ENCODE measurements at regions not wholly inside any gene's neighbourhood (a gene's known extent, or its start where the extent isn't known, plus 50 kb on each side); places are given as distances from the start of the nearest gene placed in this dataset.
A peak's percentile ranks its signal among the peaks of the same experiment; 100 is the strongest.

GRCh38 chr1:57839526-57839925 lies 415.7 kb upstream of the DAB1 start:
- no peaks in the 10 kb centered on the region for H3K9me3 ChIP-seq (ENCODE audit: control insufficient read depth, insufficient read depth, low read depth, low read length)
- no peak overlapping the region for H3K4me2 ChIP-seq (ENCODE audit: extremely low read depth, insufficient read depth, low read length)
- no peaks in the 10 kb centered on the region for H3K4me1 ChIP-seq (ENCODE audit: control insufficient read depth, extremely low read depth, insufficient read depth, low read length)
- no peaks in the 10 kb centered on the region for H3K36me3 ChIP-seq (ENCODE audit: control insufficient read depth, insufficient read depth, low read length)
- no peak overlapping the region for H3K9ac ChIP-seq (ENCODE audit: insufficient read depth, low read length)
- H4K20me1 ChIP-seq (ENCODE audit: control insufficient read depth, extremely low read depth, insufficient read depth, low read length): no peaks in the 10 kb centered on the region
- no peak overlapping the region for H3K4me3 ChIP-seq (replicated peaks in 1 of 4; ENCODE audit: control extremely low read depth in 1 of 4, insufficient read depth in 1 of 4, low read depth in 3 of 4, low read length in 4 of 4)
- H2AFZ ChIP-seq (ENCODE audit: low read length): no peak overlapping the region
- H3K27me3 ChIP-seq (ENCODE audit: control insufficient read depth, insufficient read depth, low read length): no peaks in the 10 kb centered on the region
- H3K27ac ChIP-seq (ENCODE audit: insufficient read depth, low read length): no peak overlapping the region
- no peaks in the 10 kb centered on the region for H3K79me2 ChIP-seq (ENCODE audit: control insufficient read depth, insufficient read depth, low read length)
- TF ChIP-seq EZH2 (IDR thresholded peaks at IDR 0.05; ENCODE audit: low read length, missing control alignments) (no peak), CTCF (conservative IDR thresholded peaks at IDR 0.05 in 1 of 2, IDR thresholded peaks at IDR 0.05 in 1 of 2; ENCODE audit: low read depth in 1 of 2, low read length in 2 of 2) (no peak)
- DNase-seq (ENCODE audit: low read depth in 2 of 2): no peak

GRCh38 chr1:57839067-57839466 lies 415.2 kb upstream of the DAB1 start:
- H2AFZ ChIP-seq (ENCODE audit: low read length): no peak overlapping the region
- peak; percentile 70 to 77 for DNase-seq (ENCODE audit: low read depth in 2 of 2)
- H3K4me1 ChIP-seq (ENCODE audit: control insufficient read depth, extremely low read depth, insufficient read depth, low read length): no peaks in the 10 kb centered on the region
- H3K9me3 ChIP-seq (ENCODE audit: control insufficient read depth, insufficient read depth, low read depth, low read length): no peaks in the 10 kb centered on the region
- no peak overlapping the region for H3K4me3 ChIP-seq (replicated peaks in 1 of 4; ENCODE audit: control extremely low read depth in 1 of 4, insufficient read depth in 1 of 4, low read depth in 3 of 4, low read length in 4 of 4)
- H3K36me3 ChIP-seq (ENCODE audit: control insufficient read depth, insufficient read depth, low read length): no peaks in the 10 kb centered on the region
- no peak overlapping the region for H3K27ac ChIP-seq (ENCODE audit: insufficient read depth, low read length)
- no peak overlapping the region for H3K9ac ChIP-seq (ENCODE audit: insufficient read depth, low read length)
- no peak for TF ChIP-seq CTCF (conservative IDR thresholded peaks at IDR 0.05 in 1 of 2, IDR thresholded peaks at IDR 0.05 in 1 of 2; ENCODE audit: low read depth in 1 of 2, low read length in 2 of 2)
- H4K20me1 ChIP-seq (ENCODE audit: control insufficient read depth, extremely low read depth, insufficient read depth, low read length): no peaks in the 10 kb centered on the region
- no peaks in the 10 kb centered on the region for H3K79me2 ChIP-seq (ENCODE audit: control insufficient read depth, insufficient read depth, low read length)
- H3K4me2 ChIP-seq (ENCODE audit: extremely low read depth, insufficient read depth, low read length): no peak overlapping the region
- H3K27me3 ChIP-seq (ENCODE audit: control insufficient read depth, insufficient read depth, low read length): no peaks in the 10 kb centered on the region

- Histone ChIP-seq H3K79me2 (ENCODE audit: control insufficient read depth, insufficient read depth, low read length) (no peaks in the 10 kb centered on the region), H3K9ac (ENCODE audit: insufficient read depth, low read length) (no peak overlapping the region), H2AFZ (ENCODE audit: low read length) (no peak overlapping the region), H4K20me1 (ENCODE audit: control insufficient read depth, extremely low read depth, insufficient read depth, low read length) (no peaks in the 10 kb centered on the region), H3K27me3 (ENCODE audit: control insufficient read depth, insufficient read depth, low read length) (no peaks in the 10 kb centered on the region), H3K4me2 (ENCODE audit: extremely low read depth, insufficient read depth, low read length) (no peak overlapping the region), H3K36me3 (ENCODE audit: control insufficient read depth, insufficient read depth, low read length) (no peaks in the 10 kb centered on the region), H3K4me3 (replicated peaks in 1 of 4; ENCODE audit: control extremely low read depth in 1 of 4, insufficient read depth in 1 of 4, low read depth in 3 of 4, low read length in 4 of 4) (no peak overlapping the region), H3K9me3 (ENCODE audit: control insufficient read depth, insufficient read depth, low read depth, low read length) (no peaks in the 10 kb centered on the region), H3K27ac (ENCODE audit: insufficient read depth, low read length) (no peak overlapping the region), H3K4me1 (ENCODE audit: control insufficient read depth, extremely low read depth, insufficient read depth, low read length) (no peaks in the 10 kb centered on the region)
- DNase-seq (ENCODE audit: low read depth in 2 of 2): peak in 1 of 2 donors; percentile 41
- TF ChIP-seq EZH2 (IDR thresholded peaks at IDR 0.05; ENCODE audit: low read length, missing control alignments): no peak
Measured at GRCh38 chr1:57835620-57836019, 411.8 kb upstream of the DAB1 start.
